ENCODE measurements at regions not wholly inside any gene's neighbourhood (a gene's known extent, or its start where the extent isn't known, plus 50 kb on each side); places are given as distances from the start of the nearest gene placed in this dataset.

- 38% methylated on average over 3 of the region's 3 CpGs for WGBS (ENCODE audit: insufficient coverage, low coverage, low lambda C conversion rate, missing lambda C conversion rate)
- Histone ChIP-seq H3K4me1 (no peaks in the 10 kb centered on the region), H3K27me3 (no peaks in the 10 kb centered on the region), H3K4me3 (no peak overlapping the region), H3K27ac (no peak overlapping the region), H3K9me3 (no peaks in the 10 kb centered on the region), H3K36me3 (no peaks in the 10 kb centered on the region)
- intact Hi-C loops (cut with DNase I): no loop called here
- TF ChIP-seq POLR2A (IDR thresholded peaks at IDR 0.05): no peak
- TF ChIP-seq CTCF (IDR thresholded peaks at IDR 0.05): no peak
- ATAC-seq (no peak), DNase-seq (no peak)
Measured at GRCh38 chr18:29087616-29088246, 910.8 kb upstream of the CDH2 start.

- TF ChIP-seq POLR2A (IDR thresholded peaks at IDR 0.05): no peak
- TF ChIP-seq CTCF (IDR thresholded peaks at IDR 0.05): no peak
- H3K9me3 ChIP-seq: no peaks in the 10 kb centered on the region
- DNase-seq: no peak
- ATAC-seq: no peak
- intact Hi-C loops (cut with DNase I): no loop called here
- H3K4me1 ChIP-seq: no peaks in the 10 kb centered on the region
- H3K4me3 ChIP-seq: no peak overlapping the region
- H3K27ac ChIP-seq: no peak overlapping the region
- no peaks in the 10 kb centered on the region for H3K27me3 ChIP-seq
- no peaks in the 10 kb centered on the region for H3K36me3 ChIP-seq
Measured at GRCh38 chr18:29084120-29084519, 907.2 kb upstream of the CDH2 start.

- H3K9me3 ChIP-seq: no peaks in the 10 kb centered on the region
- DNase-seq (no peak), ATAC-seq (no peak)
- 59% methylated on average over 4 of the region's 4 CpGs for WGBS (ENCODE audit: insufficient coverage, low coverage, low lambda C conversion rate, missing lambda C conversion rate)
- H3K27me3 ChIP-seq: no peaks in the 10 kb centered on the region
- H3K27ac ChIP-seq: no peak overlapping the region
- no peaks in the 10 kb centered on the region for H3K4me1 ChIP-seq
- TF ChIP-seq CTCF (IDR thresholded peaks at IDR 0.05): no peak
- TF ChIP-seq POLR2A (IDR thresholded peaks at IDR 0.05): no peak
- H3K4me3 ChIP-seq: no peak overlapping the region
- intact Hi-C loops (cut with DNase I): no loop called here
- H3K36me3 ChIP-seq: no peaks in the 10 kb centered on the region
Measured at GRCh38 chr18:29083545-29083944, 906.6 kb upstream of the CDH2 start.

- no peaks in the 10 kb centered on the region for H3K9me3 ChIP-seq
- H3K27ac ChIP-seq: no peak overlapping the region
- intact Hi-C loops (cut with DNase I): no loop called here
- TF ChIP-seq POLR2A (IDR thresholded peaks at IDR 0.05) (no peak), CTCF (IDR thresholded peaks at IDR 0.05) (no peak)
- H3K4me3 ChIP-seq: no peak overlapping the region
- no peaks in the 10 kb centered on the region for H3K27me3 ChIP-seq
- ATAC-seq (no peak), DNase-seq (no peak)
- no peaks in the 10 kb centered on the region for H3K4me1 ChIP-seq
- no peaks in the 10 kb centered on the region for H3K36me3 ChIP-seq
- WGBS (ENCODE audit: insufficient coverage, low coverage, low lambda C conversion rate, missing lambda C conversion rate): 37% methylated on average over 3 of the region's 3 CpGs
Measured at GRCh38 chr18:29080946-29081345, 904.0 kb upstream of the CDH2 start.

- Histone ChIP-seq H3K36me3 (no peaks in the 10 kb centered on the region), H3K9me3 (no peaks in the 10 kb centered on the region), H3K4me1 (no peaks in the 10 kb centered on the region), H3K27me3 (no peaks in the 10 kb centered on the region), H3K27ac (no peak overlapping the region), H3K4me3 (no peak overlapping the region)
- intact Hi-C loops (cut with DNase I): no loop called here
- DNase-seq (no peak), ATAC-seq (no peak)
- 64% methylated on average over 3 of the region's 3 CpGs for WGBS (ENCODE audit: insufficient coverage, low coverage, low lambda C conversion rate, missing lambda C conversion rate)
- no peak for TF ChIP-seq CTCF (IDR thresholded peaks at IDR 0.05)
- no peak for TF ChIP-seq POLR2A (IDR thresholded peaks at IDR 0.05)
Measured at GRCh38 chr18:29078273-29078672, 901.3 kb upstream of the CDH2 start.
